Panc1 (cell line): ENCODE measurements at regions not wholly inside any gene's neighbourhood (a gene's known extent, or its start where the extent isn't known, plus 50 kb on each side); places are given as distances from the start of the nearest gene placed in this dataset.

Source experiments
- ATAC-seq: fragments of 200-7000 bp; cut with Tn5 transposase; 2 replicates; pipeline ENCODE4 v1.9.1; 2020; ENCODE audit warnings: mild to moderate bottlenecking, moderate library complexity
- BruUV-seq: library from RNA; stranded (reverse); fragments of 400-500 nt; replicated peaks from 2 replicates; lab custom pipeline; 2021; lab: Mats Ljungman, UMichigan
- CTCF ChIA-PET: fragments of 300-600 bp; sonication (Branson Sonifier 250); formaldehyde crosslinking; loops from one replicate; lab custom pipeline; 2022; ENCODE audit warnings: antibody characterized with exemption; lab: Charles Lee
- POLR2A ChIA-PET: fragments of 300-600 bp; sonication (Branson Sonifier 250); formaldehyde crosslinking; loops from one replicate; lab custom pipeline; 2022; ENCODE audit warnings: antibody characterized with exemption; lab: Charles Lee
- DNase-seq: peaks from one replicate; pipeline ENCODE4 v3.0.0-alpha.2; 2010; ENCODE audit warnings: low read depth, low spot score
- H3K27ac ChIP-seq: 2 replicates; pipeline ENCODE4 v1.5.1; 2011; ENCODE audit warnings: mild to moderate bottlenecking, low read length, inconsistent platforms
- H3K27me3 ChIP-seq: fragments of 200-500 bp; sonication (Bioruptor generic); 2 replicates; pipeline ENCODE4 v1.6.0; 2014; ENCODE audit warnings: low read length, inconsistent platforms; ENCODE audit not compliant: control insufficient read depth, insufficient read depth
- H3K36me3 ChIP-seq: fragments of 200-500 bp; sonication (Bioruptor generic); 2 replicates; pipeline ENCODE4 v1.5.1; 2014; ENCODE audit warnings: inconsistent platforms, mild to moderate bottlenecking, low read length, moderate library complexity; ENCODE audit not compliant: control insufficient read depth, insufficient read depth
- H3K4me1 ChIP-seq: 2 replicates; pipeline ENCODE4 v1.5.1; 2011; ENCODE audit warnings: inconsistent platforms, mild to moderate bottlenecking, low read length, moderate library complexity; ENCODE audit not compliant: control insufficient read depth, insufficient read depth
- H3K4me3 ChIP-seq, 2 experiments: 2 replicates each; pipeline ENCODE4 v1.5.1; 2011 to 2012; ENCODE audit warnings: low read depth in 2 of 2, low read length in 2 of 2, mild to moderate bottlenecking in 2 of 2, inconsistent platforms in 1 of 2, moderate library complexity in 1 of 2
- H3K9me3 ChIP-seq: fragments of 200-500 bp; sonication (Bioruptor generic); 2 replicates; pipeline ENCODE4 v1.5.1; 2014; ENCODE audit warnings: low read depth, mild to moderate bottlenecking, inconsistent platforms, low read length, moderate library complexity; ENCODE audit not compliant: control insufficient read depth, insufficient read depth
- POLR2AphosphoS5 ChIP-seq: IDR thresholded peaks from 2 replicates; pipeline ENCODE4 v1.6.1; 2012; ENCODE audit warnings: mild to moderate bottlenecking, low read depth, low read length, moderate library complexity
- SIN3A ChIP-seq: IDR thresholded peaks from 2 replicates; pipeline ENCODE4 v1.6.1; 2012; ENCODE audit warnings: low read depth, mild to moderate bottlenecking, low read length, moderate library complexity, borderline replicate concordance; ENCODE audit not compliant: insufficient read depth
- TCF7L2 ChIP-seq: IDR thresholded peaks from 2 replicates; pipeline ENCODE4 v1.6.1; 2011; ENCODE audit warnings: mild to moderate bottlenecking, low read depth, low read length, inconsistent platforms
- in situ Hi-C: cut with HindIII; loops from 2 replicates; pipeline ENCODE4 v1.10.0; 2016; ENCODE audit warnings: low sequenced_read_pairs, low pct_unique_long_range_greater_than_20kb
- intact Hi-C: fragments of 100-400 bp; cut with micrococcal nuclease; formaldehyde crosslinking; loops from one replicate; pipeline ENCODE4 v1.10.0; 2022; ENCODE audit not compliant: unreplicated experiment
- TF ChIP-seq, protein P1 (sequence below): fragments of 450-650 bp; IDR thresholded peaks from 2 replicates; pipeline ENCODE4 v1.5.1; 2017; ENCODE audit warnings: mild to moderate bottlenecking
- TF ChIP-seq, protein P2 (sequence below), 2 experiments: IDR thresholded peaks; 2 replicates each; pipeline ENCODE4 v1.6.1; 2011 to 2012; ENCODE audit warnings: low read depth in 2 of 2, control low read depth in 1 of 2, low read length in 1 of 2, mild to moderate bottlenecking in 1 of 2, moderate library complexity in 1 of 2; ENCODE audit not compliant: insufficient read depth in 1 of 2

- H3K4me3 ChIP-seq, result no peak overlapping the region
- H3K27me3 ChIP-seq, result no peaks in the 10 kb centered on the region
- DNase-seq (no peak), ATAC-seq (no peak)
- TF ChIP-seq POLR2AphosphoS5 (no peak), SIN3A (no peak), TCF7L2 (no peak)
- TF ChIP-seq, protein P1, sequence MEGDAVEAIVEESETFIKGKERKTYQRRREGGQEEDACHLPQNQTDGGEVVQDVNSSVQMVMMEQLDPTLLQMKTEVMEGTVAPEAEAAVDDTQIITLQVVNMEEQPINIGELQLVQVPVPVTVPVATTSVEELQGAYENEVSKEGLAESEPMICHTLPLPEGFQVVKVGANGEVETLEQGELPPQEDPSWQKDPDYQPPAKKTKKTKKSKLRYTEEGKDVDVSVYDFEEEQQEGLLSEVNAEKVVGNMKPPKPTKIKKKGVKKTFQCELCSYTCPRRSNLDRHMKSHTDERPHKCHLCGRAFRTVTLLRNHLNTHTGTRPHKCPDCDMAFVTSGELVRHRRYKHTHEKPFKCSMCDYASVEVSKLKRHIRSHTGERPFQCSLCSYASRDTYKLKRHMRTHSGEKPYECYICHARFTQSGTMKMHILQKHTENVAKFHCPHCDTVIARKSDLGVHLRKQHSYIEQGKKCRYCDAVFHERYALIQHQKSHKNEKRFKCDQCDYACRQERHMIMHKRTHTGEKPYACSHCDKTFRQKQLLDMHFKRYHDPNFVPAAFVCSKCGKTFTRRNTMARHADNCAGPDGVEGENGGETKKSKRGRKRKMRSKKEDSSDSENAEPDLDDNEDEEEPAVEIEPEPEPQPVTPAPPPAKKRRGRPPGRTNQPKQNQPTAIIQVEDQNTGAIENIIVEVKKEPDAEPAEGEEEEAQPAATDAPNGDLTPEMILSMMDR, result no peak
- TF ChIP-seq, protein P2, sequence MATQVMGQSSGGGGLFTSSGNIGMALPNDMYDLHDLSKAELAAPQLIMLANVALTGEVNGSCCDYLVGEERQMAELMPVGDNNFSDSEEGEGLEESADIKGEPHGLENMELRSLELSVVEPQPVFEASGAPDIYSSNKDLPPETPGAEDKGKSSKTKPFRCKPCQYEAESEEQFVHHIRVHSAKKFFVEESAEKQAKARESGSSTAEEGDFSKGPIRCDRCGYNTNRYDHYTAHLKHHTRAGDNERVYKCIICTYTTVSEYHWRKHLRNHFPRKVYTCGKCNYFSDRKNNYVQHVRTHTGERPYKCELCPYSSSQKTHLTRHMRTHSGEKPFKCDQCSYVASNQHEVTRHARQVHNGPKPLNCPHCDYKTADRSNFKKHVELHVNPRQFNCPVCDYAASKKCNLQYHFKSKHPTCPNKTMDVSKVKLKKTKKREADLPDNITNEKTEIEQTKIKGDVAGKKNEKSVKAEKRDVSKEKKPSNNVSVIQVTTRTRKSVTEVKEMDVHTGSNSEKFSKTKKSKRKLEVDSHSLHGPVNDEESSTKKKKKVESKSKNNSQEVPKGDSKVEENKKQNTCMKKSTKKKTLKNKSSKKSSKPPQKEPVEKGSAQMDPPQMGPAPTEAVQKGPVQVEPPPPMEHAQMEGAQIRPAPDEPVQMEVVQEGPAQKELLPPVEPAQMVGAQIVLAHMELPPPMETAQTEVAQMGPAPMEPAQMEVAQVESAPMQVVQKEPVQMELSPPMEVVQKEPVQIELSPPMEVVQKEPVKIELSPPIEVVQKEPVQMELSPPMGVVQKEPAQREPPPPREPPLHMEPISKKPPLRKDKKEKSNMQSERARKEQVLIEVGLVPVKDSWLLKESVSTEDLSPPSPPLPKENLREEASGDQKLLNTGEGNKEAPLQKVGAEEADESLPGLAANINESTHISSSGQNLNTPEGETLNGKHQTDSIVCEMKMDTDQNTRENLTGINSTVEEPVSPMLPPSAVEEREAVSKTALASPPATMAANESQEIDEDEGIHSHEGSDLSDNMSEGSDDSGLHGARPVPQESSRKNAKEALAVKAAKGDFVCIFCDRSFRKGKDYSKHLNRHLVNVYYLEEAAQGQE (IDR thresholded peaks at IDR 0.05; ENCODE audit: insufficient read depth in 1 of 2, low read depth in 2 of 2, low read length in 1 of 2), result no peak
- no peaks in the 10 kb centered on the region for H3K4me1 ChIP-seq
- intact Hi-C loops, result no loop called here
- H3K36me3 ChIP-seq, result no peaks in the 10 kb centered on the region
- BruUV-seq, result no TSS peak
- H3K27ac ChIP-seq, result no peak overlapping the region
- ChIA-PET CTCF (no interaction called here), POLR2A (no interaction called here)
- no peaks in the 10 kb centered on the region for H3K9me3 ChIP-seq
- in situ Hi-C loops, result no loop called here
Observed at GRCh38 chr7:51757960-51758359, 441.4 kb upstream of the COBL start.

GRCh38 chr7:51732951-51733350 is 416.3 kb upstream of the COBL start:
- no peak for DNase-seq

More at GRCh38 chr7:51732951-51733350, 416.3 kb upstream of the COBL start:
- POLR2A ChIA-PET, result no interaction called here
- Histone ChIP-seq H3K4me1 (no peaks in the 10 kb centered on the region), H3K27me3 (no peaks in the 10 kb centered on the region), H3K27ac (no peak overlapping the region), H3K9me3 (no peaks in the 10 kb centered on the region), H3K36me3 (no peaks in the 10 kb centered on the region), H3K4me3 (no peak overlapping the region)
- CTCF ChIA-PET, result no interaction called here
- no peak for ATAC-seq
- in situ Hi-C loops, result no loop called here
- TF ChIP-seq, protein P1, result peak; percentile 14; the same call in 1 of the 2 replicates
- TF ChIP-seq SIN3A, result no peak
- no TSS peak for BruUV-seq
- intact Hi-C loops, result no loop called here
